Transverse colon (tissue), 3 donors: ENCODE measurements at regions not wholly inside any gene's neighbourhood (a gene's known extent, or its start where the extent isn't known, plus 50 kb on each side); places are given as distances from the start of the nearest gene placed in this dataset.

Experiments
- POLR2A ChIP-seq: fragments of 450-650 bp; IDR thresholded peaks from one replicate; pipeline ENCODE4 v1.6.1; 2016; ENCODE audit warnings: antibody characterized with exemption, mild to moderate bottlenecking, moderate library complexity
- TF ChIP-seq, protein P1 (sequence below), 5 experiments: fragments of 200-600 bp in 3 of 5; fragments of 450-650 bp in 2 of 5; sonication (generic) in 3 of 5; IDR thresholded peaks; 1 replicate in 2 of 5; 2 replicates in 3 of 5; pipeline ENCODE4 v1.5.1; 2016 to 2017; ENCODE audit warnings: antibody characterized with exemption in 5 of 5, inconsistent platforms in 3 of 5, mild to moderate bottlenecking in 2 of 5, moderate library complexity in 1 of 5

DNA sequence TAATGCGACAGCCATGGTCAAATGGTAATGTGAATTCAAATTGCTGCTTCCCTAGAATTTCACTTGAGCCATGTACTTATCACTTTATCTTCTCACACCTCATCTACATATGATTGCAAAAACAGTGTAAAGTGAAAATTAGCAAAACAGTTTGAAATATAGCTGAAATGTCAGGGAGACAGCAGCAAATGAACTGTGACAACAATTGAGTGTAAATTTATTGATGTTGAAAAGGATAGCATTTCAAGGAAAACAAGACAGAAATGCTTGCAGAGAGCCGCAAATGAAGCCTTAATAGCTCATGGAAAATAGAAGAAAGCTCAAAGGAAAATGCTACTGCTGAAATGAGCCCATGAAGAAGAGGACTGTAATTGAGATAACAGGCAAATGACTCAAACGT, 516.2 kb upstream of the POT1 start:
- TF ChIP-seq, protein P1, sequence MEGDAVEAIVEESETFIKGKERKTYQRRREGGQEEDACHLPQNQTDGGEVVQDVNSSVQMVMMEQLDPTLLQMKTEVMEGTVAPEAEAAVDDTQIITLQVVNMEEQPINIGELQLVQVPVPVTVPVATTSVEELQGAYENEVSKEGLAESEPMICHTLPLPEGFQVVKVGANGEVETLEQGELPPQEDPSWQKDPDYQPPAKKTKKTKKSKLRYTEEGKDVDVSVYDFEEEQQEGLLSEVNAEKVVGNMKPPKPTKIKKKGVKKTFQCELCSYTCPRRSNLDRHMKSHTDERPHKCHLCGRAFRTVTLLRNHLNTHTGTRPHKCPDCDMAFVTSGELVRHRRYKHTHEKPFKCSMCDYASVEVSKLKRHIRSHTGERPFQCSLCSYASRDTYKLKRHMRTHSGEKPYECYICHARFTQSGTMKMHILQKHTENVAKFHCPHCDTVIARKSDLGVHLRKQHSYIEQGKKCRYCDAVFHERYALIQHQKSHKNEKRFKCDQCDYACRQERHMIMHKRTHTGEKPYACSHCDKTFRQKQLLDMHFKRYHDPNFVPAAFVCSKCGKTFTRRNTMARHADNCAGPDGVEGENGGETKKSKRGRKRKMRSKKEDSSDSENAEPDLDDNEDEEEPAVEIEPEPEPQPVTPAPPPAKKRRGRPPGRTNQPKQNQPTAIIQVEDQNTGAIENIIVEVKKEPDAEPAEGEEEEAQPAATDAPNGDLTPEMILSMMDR (IDR thresholded peaks at IDR 0.05), result no peak
- no peak for TF ChIP-seq POLR2A
